Cardiac fibroblast (primary cell): ENCODE measurements at regions not wholly inside any gene's neighbourhood (a gene's known extent, or its start where the extent isn't known, plus 50 kb on each side); places are given as distances from the start of the nearest gene placed in this dataset.

ENCODE experiments used
- DNase-seq, 2 donors: peaks; one replicate each; pipeline versions ENCODE4 v3.0.0 to v3.0.0-alpha.2; 2010; ENCODE audit warnings: low read depth in 2 of 2
- H3K4me3 ChIP-seq, 2 donors: replicated peaks in 1 of 2; 1 replicate in 1 of 2; 2 replicates in 1 of 2; pipeline ENCODE4 v1.5.1; 2011; ENCODE audit warnings: low read depth in 2 of 2, low read length in 2 of 2, mild to moderate bottlenecking in 2 of 2, moderate library complexity in 1 of 2
- TF ChIP-seq, protein P1 (sequence below): IDR thresholded peaks from one replicate; pipeline ENCODE4 v1.5.1; 2011; ENCODE audit warnings: low read depth, mild to moderate bottlenecking, low read length, inconsistent platforms

DNA sequence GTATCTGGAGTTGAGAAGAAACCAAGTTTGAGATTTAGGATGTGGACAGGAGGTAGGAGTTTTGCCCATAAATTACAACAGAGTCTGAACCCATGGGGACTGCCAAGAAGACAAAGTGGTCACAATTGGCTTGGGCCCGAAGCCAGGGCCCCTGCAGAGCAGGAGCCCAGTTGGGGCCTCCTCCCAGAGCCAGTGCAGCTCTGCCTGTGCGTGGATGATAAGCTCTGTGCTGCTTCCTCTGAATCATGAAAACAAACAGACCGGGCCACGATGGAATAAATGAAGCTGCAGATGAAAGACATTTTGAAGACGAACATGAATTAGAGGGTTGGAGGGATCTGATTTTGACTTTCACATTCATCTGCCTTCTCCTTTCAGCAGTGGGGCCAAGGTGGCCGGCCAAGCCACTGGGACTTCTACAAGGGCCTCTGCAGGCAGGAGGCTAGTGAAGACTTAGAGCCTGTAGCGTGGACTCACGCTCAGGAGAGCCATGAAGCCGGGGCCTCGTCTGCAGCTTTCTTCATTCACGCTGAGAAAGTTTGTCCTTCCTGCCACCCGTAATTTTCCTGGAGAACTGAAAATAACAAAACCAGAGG is 156.8 kb upstream of the LYZL1 start:
- TF ChIP-seq, protein P1, sequence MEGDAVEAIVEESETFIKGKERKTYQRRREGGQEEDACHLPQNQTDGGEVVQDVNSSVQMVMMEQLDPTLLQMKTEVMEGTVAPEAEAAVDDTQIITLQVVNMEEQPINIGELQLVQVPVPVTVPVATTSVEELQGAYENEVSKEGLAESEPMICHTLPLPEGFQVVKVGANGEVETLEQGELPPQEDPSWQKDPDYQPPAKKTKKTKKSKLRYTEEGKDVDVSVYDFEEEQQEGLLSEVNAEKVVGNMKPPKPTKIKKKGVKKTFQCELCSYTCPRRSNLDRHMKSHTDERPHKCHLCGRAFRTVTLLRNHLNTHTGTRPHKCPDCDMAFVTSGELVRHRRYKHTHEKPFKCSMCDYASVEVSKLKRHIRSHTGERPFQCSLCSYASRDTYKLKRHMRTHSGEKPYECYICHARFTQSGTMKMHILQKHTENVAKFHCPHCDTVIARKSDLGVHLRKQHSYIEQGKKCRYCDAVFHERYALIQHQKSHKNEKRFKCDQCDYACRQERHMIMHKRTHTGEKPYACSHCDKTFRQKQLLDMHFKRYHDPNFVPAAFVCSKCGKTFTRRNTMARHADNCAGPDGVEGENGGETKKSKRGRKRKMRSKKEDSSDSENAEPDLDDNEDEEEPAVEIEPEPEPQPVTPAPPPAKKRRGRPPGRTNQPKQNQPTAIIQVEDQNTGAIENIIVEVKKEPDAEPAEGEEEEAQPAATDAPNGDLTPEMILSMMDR = no peak
- DNase-seq = peak; percentile 43 to 81
- no peak overlapping the region for H3K4me3 ChIP-seq

DNA sequence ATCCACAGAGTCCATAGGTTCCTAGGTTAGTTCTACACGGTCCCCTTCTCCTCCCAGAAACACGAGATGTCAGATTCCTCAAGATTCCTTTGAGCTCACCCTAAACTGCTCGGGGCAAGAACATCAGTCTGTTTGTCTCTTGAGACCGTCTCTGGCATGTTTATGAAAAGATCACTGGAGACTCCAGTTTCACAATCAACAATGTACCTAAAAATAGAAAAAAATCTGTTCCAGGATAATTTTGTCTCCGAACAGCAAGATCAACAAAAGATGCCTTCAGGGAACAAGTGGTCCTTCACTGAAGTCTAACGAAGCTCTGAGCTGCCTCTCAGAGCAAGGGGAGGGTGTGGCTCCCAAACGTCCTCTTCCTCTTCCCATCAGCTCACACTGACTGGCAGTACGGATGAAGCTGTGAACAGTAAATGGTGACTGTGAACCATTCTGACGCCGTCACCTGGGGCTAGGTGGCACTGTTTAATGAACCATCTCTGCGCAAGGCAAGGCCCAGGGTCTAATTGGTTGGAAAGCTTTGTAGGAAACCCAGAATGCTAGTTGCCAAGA is 156.2 kb upstream of the LYZL1 start:
- no peak overlapping the region for H3K4me3 ChIP-seq
- TF ChIP-seq, protein P1 = no peak
- DNase-seq = peak; percentile 45 to 65

DNA sequence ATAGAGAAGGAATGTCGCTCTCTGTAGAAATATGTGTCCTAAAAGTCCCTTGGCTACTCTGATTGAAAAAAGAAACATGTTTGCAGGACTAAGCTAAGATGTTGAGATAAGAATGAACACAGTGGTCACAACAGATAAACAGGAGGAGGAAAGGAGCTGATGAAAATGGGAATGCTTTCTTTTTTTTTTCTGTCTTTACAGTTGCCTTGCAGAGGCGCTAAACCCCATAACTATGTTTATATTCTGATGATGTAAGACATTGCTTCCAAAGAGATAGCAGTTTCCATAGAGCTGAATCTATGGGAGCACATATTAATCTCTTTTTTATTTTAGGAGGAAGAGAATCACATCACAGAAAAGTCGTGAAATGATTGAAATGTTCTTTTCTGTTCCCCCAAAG is 153.5 kb upstream of the LYZL1 start:
- TF ChIP-seq, protein P1 = no peak
- DNase-seq = no peak
- no peak overlapping the region for H3K4me3 ChIP-seq

GRCh38 chr10:29136411-29136810 is 152.5 kb upstream of the LYZL1 start:
- TF ChIP-seq, protein P1 = no peak
- peak; percentile 59 to 61 for DNase-seq
- H3K4me3 ChIP-seq = no peak overlapping the region

GRCh38 chr10:29140151-29140550 is 148.7 kb upstream of the LYZL1 start:
- DNase-seq = no peak
- H3K4me3 ChIP-seq = no peak overlapping the region
- TF ChIP-seq, protein P1 = no peak

DNA sequence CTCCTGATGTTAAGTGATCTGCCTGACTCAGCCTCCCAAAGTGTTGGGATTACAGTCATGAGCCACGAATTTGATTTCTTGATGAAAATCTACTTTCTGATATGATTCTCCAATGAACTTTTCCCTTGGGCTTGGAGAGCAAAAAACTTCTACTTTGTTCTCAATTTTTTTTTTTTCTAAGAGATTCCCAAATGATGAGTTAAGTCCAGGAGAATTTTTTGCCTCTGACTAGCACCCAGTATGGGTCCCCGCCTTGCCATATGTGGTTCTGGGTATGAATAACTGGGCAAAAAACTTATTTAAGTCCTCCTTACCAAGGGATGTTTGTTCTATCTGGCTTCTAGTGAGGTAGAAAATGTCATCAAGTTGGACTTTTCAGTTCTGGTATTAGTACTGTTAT is 147.9 kb upstream of the LYZL1 start:
- TF ChIP-seq, protein P1 = no peak
- no peak overlapping the region for H3K4me3 ChIP-seq
- DNase-seq = peak; percentile 89 to 97

GRCh38 chr10:29141761-29142160 is 147.1 kb upstream of the LYZL1 start:
- no peak overlapping the region for H3K4me3 ChIP-seq
- TF ChIP-seq, protein P1 = no peak
- peak; percentile 47 to 68 for DNase-seq
